GM21423 (cell line): ENCODE measurements at regions not wholly inside any gene's neighbourhood (a gene's known extent, or its start where the extent isn't known, plus 50 kb on each side); places are given as distances from the start of the nearest gene placed in this dataset.
A peak's percentile ranks its signal among the peaks of the same experiment; 100 is the strongest.
"Not testable (repeated sequence)": the region's sequence is repeated elsewhere in the genome, so short reads cannot be mapped to it uniquely, and the experiment has no call there.

Source experiments
- ATAC-seq: cut with Tn5 transposase; IDR thresholded peaks from one replicate; pipeline ENCODE4 v1.9.1; 2021; ENCODE audit warnings: mild to moderate bottlenecking, moderate library complexity; ENCODE audit not compliant: unreplicated experiment

DNA sequence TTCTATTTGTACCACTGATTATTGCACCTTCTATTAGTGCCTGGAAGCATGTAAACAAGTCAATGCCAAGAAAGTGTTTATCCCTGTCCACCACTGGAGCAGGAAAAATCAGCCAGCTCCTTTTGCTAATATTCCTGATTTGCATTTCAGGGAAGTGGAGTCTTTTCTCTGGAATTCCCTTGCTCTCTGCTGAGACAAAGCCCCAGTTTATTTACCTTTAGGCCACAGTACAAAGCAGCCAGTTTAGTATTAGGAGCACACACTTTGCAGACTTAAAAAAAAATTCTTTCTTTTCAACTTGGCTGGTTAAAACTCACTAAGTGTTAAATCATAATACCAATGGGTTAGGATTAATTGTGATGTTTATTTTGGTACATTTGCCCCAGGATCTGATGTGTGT, 631.1 kb downstream of the PKHD1 start:
- no peak for ATAC-seq

DNA sequence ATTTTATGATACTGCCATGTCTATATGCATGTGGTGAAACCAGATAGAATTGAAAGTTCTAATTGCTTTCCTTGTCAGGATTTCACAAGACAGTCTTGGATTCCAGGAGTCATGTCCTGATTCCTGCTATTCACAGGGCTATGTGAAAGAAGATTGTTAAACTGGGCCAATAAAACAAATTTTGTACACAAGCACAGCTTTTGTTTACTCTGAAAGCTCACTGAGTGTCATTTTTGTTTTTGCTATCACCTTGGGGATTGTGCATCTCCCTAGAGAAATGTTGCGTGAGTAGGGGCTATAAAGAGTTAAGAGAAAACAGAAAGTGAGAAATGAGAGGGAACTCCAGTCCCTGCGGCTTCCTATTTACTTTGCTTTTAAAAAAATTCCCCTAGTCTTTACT, 627.5 kb downstream of the PKHD1 start:
- ATAC-seq = peak; percentile 91

DNA sequence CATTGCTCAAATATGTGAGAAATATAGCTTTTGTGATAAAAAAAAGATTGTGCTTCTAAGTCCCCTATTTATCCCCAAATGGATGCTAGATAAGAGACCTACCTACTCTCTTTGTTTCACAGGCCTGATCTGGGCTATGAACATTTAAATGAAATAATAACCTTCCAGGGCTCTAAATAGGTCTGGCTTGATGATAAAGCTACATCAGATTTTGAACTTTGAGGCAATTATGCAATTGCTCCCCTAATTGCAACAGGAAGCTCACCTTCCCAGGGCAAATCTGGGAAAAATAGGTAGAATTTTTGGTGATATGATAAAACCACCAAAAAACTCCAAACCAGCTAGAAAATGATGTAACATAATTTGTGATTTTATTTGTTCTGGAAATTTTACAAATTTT, 624.5 kb downstream of the PKHD1 start:
- no peak for ATAC-seq

DNA sequence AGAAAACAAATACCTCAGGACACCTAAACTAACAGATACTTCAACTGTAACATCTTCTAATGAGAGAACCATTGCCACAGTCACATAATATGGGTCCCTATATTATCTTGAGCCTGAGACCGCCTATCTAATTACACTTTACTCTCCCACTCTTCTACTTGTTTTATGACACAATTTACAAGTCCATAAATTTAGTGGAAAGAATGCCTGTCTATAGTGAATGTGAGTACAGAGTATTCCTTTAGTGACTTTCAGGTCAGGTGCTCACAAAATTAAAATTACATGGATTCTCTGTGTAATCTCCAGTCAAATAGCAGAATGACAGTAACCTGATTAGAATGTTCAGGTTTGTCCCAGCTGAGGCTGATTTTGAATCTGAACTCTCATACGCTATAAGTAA, 624.1 kb downstream of the PKHD1 start:
- ATAC-seq = no peak

DNA sequence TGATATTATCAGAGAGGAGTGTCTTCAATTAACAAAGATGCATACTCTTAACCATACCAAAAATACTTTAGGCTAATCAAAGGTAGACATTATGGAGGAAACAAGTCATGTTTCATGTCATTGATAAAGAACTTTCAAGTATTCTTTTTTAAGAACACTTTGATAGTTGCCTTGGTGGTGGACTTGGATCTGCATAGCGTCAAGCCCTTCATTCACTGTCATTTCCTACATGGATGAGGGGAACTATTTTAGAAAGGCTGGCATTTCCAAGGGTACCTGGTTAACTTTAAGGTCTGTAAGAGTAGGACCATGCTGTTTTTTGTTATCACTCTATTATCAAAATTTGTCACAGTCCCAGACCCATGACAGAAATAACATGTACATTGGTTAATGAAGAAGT, 622.5 kb downstream of the PKHD1 start:
- ATAC-seq = no peak

GRCh38 chr6:51466427-51466826, 621.0 kb downstream of the PKHD1 start:
- ATAC-seq = no peak

DNA sequence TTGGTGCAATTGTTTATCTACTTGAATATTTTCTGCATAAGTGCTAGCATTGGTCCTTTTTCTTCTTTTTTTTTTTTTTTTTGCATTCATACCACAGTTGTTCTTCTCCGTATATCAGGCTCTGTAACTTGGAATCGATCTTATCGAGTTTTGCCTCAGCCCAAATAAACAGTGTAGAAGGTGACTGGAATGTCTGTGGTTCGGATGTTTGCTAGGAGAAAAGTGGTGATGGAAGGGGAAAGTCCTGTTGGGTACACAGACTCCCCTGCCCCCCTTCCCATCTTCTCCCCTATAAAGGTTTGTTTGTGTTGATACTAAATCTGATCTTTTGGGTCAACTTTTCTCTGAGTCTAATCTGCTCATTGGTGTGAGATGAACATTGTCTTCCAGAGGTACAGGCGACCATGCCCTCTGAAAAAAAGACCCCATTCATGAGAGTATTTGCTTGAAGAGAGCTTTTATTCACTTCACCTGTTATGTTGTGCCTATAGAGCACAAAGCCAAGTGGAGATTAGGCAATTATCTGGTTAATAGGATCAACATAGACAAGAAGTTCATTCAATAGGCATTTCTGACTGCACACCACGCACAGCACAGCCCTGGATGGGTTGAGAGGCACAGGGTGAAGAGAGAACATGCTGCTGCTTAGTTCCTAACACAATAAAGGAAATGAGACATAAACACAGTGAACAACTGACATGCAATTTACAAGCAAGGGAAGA, 620.0 kb downstream of the PKHD1 start:
- ATAC-seq = no peak

DNA sequence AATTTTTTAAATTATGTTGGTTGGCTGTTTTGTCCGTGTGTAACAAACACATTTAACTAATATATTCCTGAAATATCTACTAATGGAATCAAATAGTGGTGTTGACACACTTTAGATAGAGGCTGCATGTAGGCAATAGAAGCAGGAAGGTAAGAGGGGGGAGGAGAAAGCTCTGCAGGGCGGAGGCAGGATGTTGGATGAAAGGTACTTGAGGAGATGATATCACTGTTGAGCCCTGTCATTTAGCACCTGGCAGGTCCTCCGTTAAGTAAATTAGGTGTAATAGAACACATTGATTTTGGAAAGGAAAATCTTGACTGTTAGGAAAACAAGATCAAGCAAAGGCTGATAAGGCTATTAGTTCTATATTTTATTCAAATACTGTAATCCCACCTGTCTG, 618.7 kb downstream of the PKHD1 start:
- ATAC-seq = no peak

DNA sequence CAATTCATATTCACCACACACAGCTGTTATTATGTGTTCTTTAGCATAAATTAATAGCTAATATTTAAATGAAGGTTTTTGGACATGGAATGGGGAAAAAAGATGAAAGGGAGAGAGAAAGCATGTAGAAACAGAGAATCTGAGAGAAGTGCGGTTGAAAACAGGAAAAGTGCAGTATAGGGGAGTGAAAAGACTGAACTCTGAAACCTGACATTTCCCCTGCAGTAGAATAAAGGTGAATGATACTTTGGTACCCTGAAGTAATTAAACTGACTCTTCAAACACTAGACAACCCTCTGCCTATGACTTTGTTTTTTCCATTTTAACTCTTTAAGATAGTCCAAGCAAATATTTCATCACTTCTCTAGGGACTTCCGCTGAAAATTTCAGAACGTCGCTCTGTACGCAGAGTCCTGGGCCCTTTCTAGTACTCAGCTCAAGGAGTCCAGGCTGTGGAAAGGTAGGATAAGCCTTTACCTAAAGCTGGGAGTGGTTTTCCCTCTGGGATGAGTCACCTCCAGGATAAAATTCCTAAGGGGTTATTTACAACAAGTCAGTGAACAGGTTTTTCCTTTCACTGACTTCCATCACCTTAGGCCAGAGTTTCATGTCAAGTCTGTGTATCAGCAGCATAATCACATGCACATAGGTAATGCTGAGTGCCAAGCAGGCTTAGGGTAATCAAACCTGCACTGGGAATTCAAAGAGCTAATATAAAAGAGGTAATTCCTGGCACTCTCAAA, 614.5 kb downstream of the PKHD1 start:
- ATAC-seq = no peak

DNA sequence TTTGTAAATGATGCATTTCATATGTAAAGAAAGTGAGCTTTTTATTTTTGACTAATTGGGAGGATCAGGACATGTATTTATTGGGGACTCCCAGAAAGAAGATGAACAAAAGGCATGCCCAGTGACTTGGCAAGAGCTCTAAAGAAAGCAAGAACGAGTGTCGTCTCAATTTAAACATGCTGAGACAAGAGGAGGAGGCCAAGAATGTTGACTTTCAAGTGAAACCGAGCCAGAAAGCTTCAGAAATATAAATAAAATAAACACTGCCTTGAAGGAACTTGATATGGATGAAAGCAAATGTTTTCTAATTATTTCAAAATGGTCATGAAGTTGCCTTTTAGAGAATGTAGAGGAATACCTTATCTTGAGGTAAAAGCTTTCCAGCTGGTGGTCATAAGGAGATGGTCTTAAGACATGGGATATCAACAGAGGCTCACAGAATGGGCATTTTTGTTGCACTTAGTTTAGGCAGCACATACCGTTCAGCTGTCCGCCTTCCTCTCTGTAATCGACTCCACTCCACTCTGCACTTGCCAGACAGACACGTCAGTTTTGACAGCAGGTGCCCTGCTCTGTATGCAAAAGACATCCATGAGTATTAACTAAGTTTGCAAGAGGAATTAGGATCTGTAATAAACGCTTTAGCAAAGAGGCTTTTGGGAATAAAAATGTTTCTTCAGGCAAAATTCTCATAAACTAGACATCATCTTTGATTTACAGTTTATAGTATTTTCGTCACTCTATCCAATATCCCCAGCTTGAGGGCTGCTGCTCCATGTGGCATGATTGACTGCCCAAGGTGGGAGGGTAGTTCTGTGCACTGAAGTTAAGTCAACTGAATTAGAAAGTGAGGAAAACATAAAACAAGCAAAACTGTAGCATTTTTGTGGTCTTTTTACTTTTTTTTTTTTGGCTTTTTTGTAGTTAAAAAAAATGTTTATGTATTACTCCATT, 613.1 kb downstream of the PKHD1 start:
- ATAC-seq = no peak

GRCh38 chr6:51477711-51478311, 609.6 kb downstream of the PKHD1 start:
- no peak for ATAC-seq

GRCh38 chr6:51479296-51479695, 608.1 kb downstream of the PKHD1 start:
- no peak for ATAC-seq

DNA sequence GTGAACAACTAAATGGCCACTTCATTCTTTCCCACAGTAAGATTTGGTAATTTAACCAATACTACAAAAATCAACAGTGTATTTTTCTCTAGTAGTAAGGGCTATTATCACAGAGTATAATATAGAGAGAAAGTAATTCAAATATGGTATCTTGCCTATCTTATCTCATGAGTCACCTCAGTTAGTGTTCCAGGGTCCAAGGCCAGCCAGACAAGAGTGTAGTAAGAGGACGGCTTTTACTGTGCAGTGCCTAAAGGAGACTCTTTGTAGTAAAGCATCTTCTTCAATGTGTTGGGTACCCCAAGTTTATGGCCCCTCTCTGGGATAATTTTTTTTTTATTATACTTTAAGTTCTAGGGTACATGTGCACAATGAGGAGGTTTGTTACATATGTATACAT, 607.4 kb downstream of the PKHD1 start:
- ATAC-seq = no peak

GRCh38 chr6:51485869-51486268, 601.5 kb downstream of the PKHD1 start:
- not testable (repeated sequence) for ATAC-seq

DNA sequence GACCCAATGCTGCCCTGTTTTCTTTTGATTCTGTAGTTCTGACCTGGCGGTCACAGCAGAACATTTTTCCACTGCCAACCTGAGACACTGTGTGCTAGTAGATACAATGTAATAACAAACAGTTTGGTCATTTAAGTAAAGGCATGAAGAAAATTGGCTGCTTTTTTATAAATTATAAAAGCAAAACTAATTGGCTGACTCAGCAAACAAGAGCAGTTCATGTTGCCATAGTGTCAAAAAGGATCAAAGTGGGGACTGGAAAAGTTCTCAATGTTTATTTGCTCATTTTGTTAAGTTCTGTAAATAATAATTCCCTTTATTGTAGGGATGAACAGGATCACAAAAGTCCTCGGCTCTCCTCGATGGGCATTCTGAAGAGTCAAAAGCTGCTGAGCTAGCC, 599.5 kb downstream of the PKHD1 start:
- ATAC-seq = no peak

GRCh38 chr6:51489133-51489532, 598.3 kb downstream of the PKHD1 start:
- ATAC-seq = no peak

DNA sequence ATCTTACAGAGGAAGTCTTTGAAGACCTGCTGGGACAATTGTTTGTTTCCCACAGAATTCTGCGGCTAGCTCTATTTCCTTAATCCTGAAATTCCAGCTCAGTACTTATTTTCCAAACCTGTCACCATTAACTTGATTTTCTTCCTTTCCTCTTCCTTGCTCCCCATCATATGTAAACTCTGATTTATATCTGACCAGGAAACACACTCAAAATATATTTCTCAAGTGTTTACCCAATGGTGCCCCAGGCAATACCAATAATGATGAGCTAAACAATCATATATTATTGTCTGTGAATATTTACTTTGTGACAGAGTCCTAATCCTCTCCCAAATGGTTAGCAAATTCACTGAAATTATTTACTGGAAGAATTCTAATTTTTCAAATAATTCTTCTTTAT, 597.3 kb downstream of the PKHD1 start:
- ATAC-seq = no peak

DNA sequence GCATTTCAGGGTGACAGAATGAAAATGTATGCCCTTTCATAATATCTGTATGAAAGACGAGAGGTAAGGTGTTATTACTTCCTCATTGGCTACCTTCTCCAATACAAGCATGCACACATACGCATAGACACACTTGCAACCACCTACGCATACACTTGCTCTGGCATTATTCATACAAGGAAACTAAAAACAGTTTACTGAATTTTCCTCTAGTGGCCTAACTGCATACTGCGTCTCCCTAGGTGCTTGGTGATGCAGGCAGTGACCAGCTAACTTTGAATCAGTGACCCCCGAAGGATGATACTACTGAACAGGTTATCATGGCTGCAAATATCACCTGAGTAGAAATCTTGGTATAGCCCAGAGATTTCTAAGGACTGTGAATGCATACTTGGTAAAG, 593.1 kb downstream of the PKHD1 start:
- no peak for ATAC-seq

DNA sequence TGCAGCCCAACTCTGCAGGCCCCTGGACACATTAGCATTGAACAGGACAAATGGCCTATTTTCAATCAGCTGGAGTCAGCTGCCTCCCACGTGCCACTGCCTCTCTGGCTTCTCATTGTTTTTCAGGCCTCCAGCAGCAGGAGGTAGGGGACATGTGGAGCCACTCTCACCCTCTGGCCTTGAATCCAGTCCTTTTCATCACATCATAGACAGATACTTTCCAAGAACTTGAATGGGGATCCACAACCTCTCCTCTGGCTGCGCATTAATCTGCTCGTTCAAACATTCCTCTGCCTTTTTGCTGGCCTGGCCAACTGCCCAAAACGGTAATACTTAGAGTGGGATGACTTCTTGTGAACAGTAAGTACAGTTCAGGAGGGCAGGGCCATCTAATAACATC, 592.3 kb downstream of the PKHD1 start:
- no peak for ATAC-seq

GRCh38 chr6:51495610-51496396, 591.6 kb downstream of the PKHD1 start:
- ATAC-seq = no peak
